Liver (tissue), 8 donors: ENCODE measurements at regions not wholly inside any gene's neighbourhood (a gene's known extent, or its start where the extent isn't known, plus 50 kb on each side); places are given as distances from the start of the nearest gene placed in this dataset.

ENCODE experiments used
- DNase-seq: peaks from one replicate; pipeline ENCODE4 v3.0.0-alpha.2; 2017; ENCODE audit warnings: low spot score
- H3K27ac ChIP-seq, 2 donors: one replicate each; pipeline ENCODE4 v1.7.0; 2013; ENCODE audit warnings: inconsistent platforms in 2 of 2, low read length in 2 of 2, control low read depth in 1 of 2, low read depth in 1 of 2, mild to moderate bottlenecking in 1 of 2
- H3K27me3 ChIP-seq, 4 donors: one replicate each; pipeline versions ENCODE4 v1.6.1 to v1.7.0; 2013; ENCODE audit warnings: low read length in 3 of 4, inconsistent platforms in 1 of 4, mild to moderate bottlenecking in 1 of 4, moderate library complexity in 1 of 4; ENCODE audit not compliant: control insufficient read depth in 4 of 4, insufficient read depth in 4 of 4
- H3K36me3 ChIP-seq, 4 donors: one replicate each; pipeline versions ENCODE4 v1.6.1 to v1.7.0; 2013; ENCODE audit warnings: low read length in 3 of 4, mild to moderate bottlenecking in 3 of 4, low read depth in 1 of 4, moderate library complexity in 1 of 4; ENCODE audit not compliant: control insufficient read depth in 4 of 4, insufficient read depth in 3 of 4
- H3K4me1 ChIP-seq, 4 donors: one replicate each; pipeline versions ENCODE4 v1.6.1 to v1.7.0; 2013; ENCODE audit warnings: low read length in 3 of 4, mild to moderate bottlenecking in 3 of 4, moderate library complexity in 1 of 4; ENCODE audit not compliant: control insufficient read depth in 4 of 4, insufficient read depth in 4 of 4
- H3K4me3 ChIP-seq, 3 donors: one replicate each; pipeline versions ENCODE4 v1.6.1 to v1.7.0; 2013; ENCODE audit warnings: low read length in 3 of 3, control low read depth in 1 of 3, low read depth in 1 of 3, mild to moderate bottlenecking in 1 of 3
- H3K9ac ChIP-seq, 2 donors: one replicate each; pipeline ENCODE4 v1.7.0; 2013; ENCODE audit warnings: low read length in 2 of 2, mild to moderate bottlenecking in 2 of 2, moderate library complexity in 2 of 2, control low read depth in 1 of 2, low read depth in 1 of 2
- H3K9me3 ChIP-seq, 4 donors: one replicate each; pipeline versions ENCODE4 v1.6.1 to v1.7.0; 2013; ENCODE audit warnings: low read length in 3 of 4; ENCODE audit not compliant: control insufficient read depth in 4 of 4
- ATF3 ChIP-seq: IDR thresholded peaks from 2 replicates; pipeline ENCODE4 v1.6.1; 2016; ENCODE audit warnings: antibody characterized with exemption
- CTCF ChIP-seq: fragments of 150-350 bp; IDR thresholded peaks from 2 replicates; pipeline ENCODE4 v1.5.1; 2017; ENCODE audit warnings: improper control_type of control experiment, low read depth, low read length; ENCODE audit not compliant: missing input control
- EGR1 ChIP-seq, 2 donors: IDR thresholded peaks; 2 replicates each; pipeline ENCODE4 v1.6.1; 2016 to 2018; ENCODE audit warnings: antibody characterized with exemption in 2 of 2, low read depth in 2 of 2
- FOXA1 ChIP-seq: IDR thresholded peaks from 2 replicates; pipeline ENCODE4 v1.6.1; 2016; ENCODE audit warnings: antibody characterized with exemption
- FOXA2 ChIP-seq: IDR thresholded peaks from 2 replicates; pipeline ENCODE4 v1.6.1; 2016; ENCODE audit warnings: antibody characterized with exemption
- GABPA ChIP-seq, 2 donors: IDR thresholded peaks in 1 of 2; conservative IDR thresholded peaks in 1 of 2; 2 replicates each; pipeline ENCODE4 v1.6.1; 2016; ENCODE audit warnings: antibody characterized with exemption in 2 of 2, mild to moderate bottlenecking in 1 of 2, moderate library complexity in 1 of 2
- HNF4A ChIP-seq, 2 donors: conservative IDR thresholded peaks; 2 replicates each; pipeline ENCODE4 v1.6.1; 2016; ENCODE audit warnings: antibody characterized with exemption in 2 of 2, mild to moderate bottlenecking in 2 of 2
- HNF4G ChIP-seq: IDR thresholded peaks from 2 replicates; pipeline ENCODE4 v1.6.1; 2016; ENCODE audit warnings: antibody characterized with exemption
- JUND ChIP-seq, 2 donors: IDR thresholded peaks; 2 replicates each; pipeline ENCODE4 v1.6.1; 2016; ENCODE audit warnings: antibody characterized with exemption in 2 of 2
- MAX ChIP-seq: IDR thresholded peaks from 2 replicates; pipeline ENCODE4 v1.6.1; 2016; ENCODE audit warnings: antibody characterized with exemption
- NR2F2 ChIP-seq: IDR thresholded peaks from 2 replicates; pipeline ENCODE4 v1.6.1; 2016; ENCODE audit warnings: antibody characterized with exemption
- RAD21 ChIP-seq, 2 donors: IDR thresholded peaks; 2 replicates each; pipeline ENCODE4 v1.6.1; 2016; ENCODE audit warnings: antibody characterized with exemption in 2 of 2, mild to moderate bottlenecking in 2 of 2
- REST ChIP-seq: IDR thresholded peaks from 2 replicates; pipeline ENCODE4 v1.6.1; 2016; ENCODE audit warnings: antibody characterized with exemption, mild to moderate bottlenecking
- RXRA ChIP-seq, 2 donors: IDR thresholded peaks; 2 replicates each; pipeline ENCODE4 v1.6.1; 2017 to 2018; ENCODE audit warnings: antibody characterized with exemption in 2 of 2, mild to moderate bottlenecking in 1 of 2
- SP1 ChIP-seq: IDR thresholded peaks from 2 replicates; pipeline ENCODE4 v1.6.1; 2018; ENCODE audit warnings: antibody characterized with exemption, mild to moderate bottlenecking
- TAF1 ChIP-seq: conservative IDR thresholded peaks from 2 replicates; pipeline ENCODE4 v1.6.1; 2016; ENCODE audit warnings: antibody characterized with exemption, mild to moderate bottlenecking
- YY1 ChIP-seq: IDR thresholded peaks from 2 replicates; pipeline ENCODE4 v1.6.1; 2016; ENCODE audit warnings: antibody characterized with exemption, mild to moderate bottlenecking
- whole genome bisulfite sequencing: extraction: QIAGEN DNeasy Blood & Tissue Kit; methylation state at CpG from one replicate; pipeline ENCODE4 v1.1.7; 2013; 5-methylcytosine and 5-hydroxymethylcytosine counted together
- TF ChIP-seq, protein P1 (sequence below): IDR thresholded peaks from 2 replicates; pipeline ENCODE4 v1.6.1; 2016; ENCODE audit warnings: antibody characterized with exemption
- donor health status: healthy.
- donor health status: healthy.
- donor health status: healthy.
- donor health status: healthy.
- donor health status: healthy.

DNA sequence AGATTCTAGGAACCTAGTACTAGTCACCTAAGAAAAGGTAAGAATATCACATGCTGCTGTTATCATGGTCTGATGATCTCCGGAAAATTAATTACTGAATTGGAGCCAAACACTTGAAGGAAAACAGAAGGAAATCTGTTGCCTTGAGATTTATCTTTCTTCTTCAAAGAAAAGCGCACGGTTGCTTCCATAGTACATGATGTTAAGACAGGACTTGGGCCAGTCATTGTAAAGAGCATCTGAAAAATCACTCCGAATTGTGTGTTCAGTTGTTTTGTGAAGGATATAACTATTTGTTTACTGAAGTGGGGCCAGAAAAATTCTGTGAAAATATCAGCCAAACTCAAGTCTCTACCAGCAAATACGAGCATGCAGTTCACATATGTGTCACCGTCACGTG, 134.9 kb upstream of the FOXN3 start:
- no peak overlapping the region for H3K9ac ChIP-seq
- WGBS: 93% methylated on average over 7 of the region's 7 CpGs
- no peak for TF ChIP-seq EGR1 (IDR thresholded peaks at IDR 0.05; ENCODE audit: low read depth in 2 of 2)
- TF ChIP-seq ATF3: no peak
- TF ChIP-seq CTCF: no peak
- TF ChIP-seq FOXA2: no peak
- no peak for TF ChIP-seq RAD21 (IDR thresholded peaks at IDR 0.05)
- TF ChIP-seq JUND (IDR thresholded peaks at IDR 0.05): no peak
- TF ChIP-seq RXRA (IDR thresholded peaks at IDR 0.05): no peak
- no peak for TF ChIP-seq TAF1
- TF ChIP-seq GABPA (IDR thresholded peaks at IDR 0.05 in 1 of 2, conservative IDR thresholded peaks at IDR 0.05 in 1 of 2): no peak
- TF ChIP-seq HNF4G: no peak
- no peaks in the 10 kb centered on the region for H3K4me1 ChIP-seq
- no peak overlapping the region for H3K4me3 ChIP-seq
- peaks cover 0 to 3% (median 0%) of the 10 kb centered on the region in 4 donors for H3K36me3 ChIP-seq
- no peaks in the 10 kb centered on the region for H3K27me3 ChIP-seq
- no peak for DNase-seq
- no peak overlapping the region for H3K27ac ChIP-seq
- no peaks in the 10 kb centered on the region for H3K9me3 ChIP-seq

- DNase-seq: no peak
- H3K4me1 ChIP-seq: no peaks in the 10 kb centered on the region
- no peaks in the 10 kb centered on the region for H3K9me3 ChIP-seq
- H3K27me3 ChIP-seq: no peaks in the 10 kb centered on the region
- TF ChIP-seq FOXA1: no peak
- no peak for TF ChIP-seq SP1
- TF ChIP-seq TAF1: no peak
- no peak for TF ChIP-seq EGR1 (IDR thresholded peaks at IDR 0.05; ENCODE audit: low read depth in 2 of 2)
- TF ChIP-seq REST: no peak
- TF ChIP-seq GABPA (IDR thresholded peaks at IDR 0.05 in 1 of 2, conservative IDR thresholded peaks at IDR 0.05 in 1 of 2): no peak
- TF ChIP-seq JUND (IDR thresholded peaks at IDR 0.05): no peak
- TF ChIP-seq YY1: no peak
- TF ChIP-seq RXRA (IDR thresholded peaks at IDR 0.05): no peak
- no peak for TF ChIP-seq ATF3
- TF ChIP-seq CTCF: no peak
- TF ChIP-seq RAD21 (IDR thresholded peaks at IDR 0.05): no peak
- TF ChIP-seq MAX: no peak
- TF ChIP-seq, protein P1, sequence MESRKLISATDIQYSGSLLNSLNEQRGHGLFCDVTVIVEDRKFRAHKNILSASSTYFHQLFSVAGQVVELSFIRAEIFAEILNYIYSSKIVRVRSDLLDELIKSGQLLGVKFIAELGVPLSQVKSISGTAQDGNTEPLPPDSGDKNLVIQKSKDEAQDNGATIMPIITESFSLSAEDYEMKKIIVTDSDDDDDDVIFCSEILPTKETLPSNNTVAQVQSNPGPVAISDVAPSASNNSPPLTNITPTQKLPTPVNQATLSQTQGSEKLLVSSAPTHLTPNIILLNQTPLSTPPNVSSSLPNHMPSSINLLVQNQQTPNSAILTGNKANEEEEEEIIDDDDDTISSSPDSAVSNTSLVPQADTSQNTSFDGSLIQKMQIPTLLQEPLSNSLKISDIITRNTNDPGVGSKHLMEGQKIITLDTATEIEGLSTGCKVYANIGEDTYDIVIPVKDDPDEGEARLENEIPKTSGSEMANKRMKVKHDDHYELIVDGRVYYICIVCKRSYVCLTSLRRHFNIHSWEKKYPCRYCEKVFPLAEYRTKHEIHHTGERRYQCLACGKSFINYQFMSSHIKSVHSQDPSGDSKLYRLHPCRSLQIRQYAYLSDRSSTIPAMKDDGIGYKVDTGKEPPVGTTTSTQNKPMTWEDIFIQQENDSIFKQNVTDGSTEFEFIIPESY: no peak
- no peak for TF ChIP-seq HNF4A (conservative IDR thresholded peaks at IDR 0.05)
- TF ChIP-seq HNF4G: no peak
- TF ChIP-seq FOXA2: no peak
- no peak for TF ChIP-seq NR2F2
- H3K9ac ChIP-seq: no peak overlapping the region
- H3K27ac ChIP-seq: no peak overlapping the region
- WGBS: 81% methylated on average over 6 of the region's 6 CpGs
- H3K36me3 ChIP-seq: peaks cover 0 to 3% (median 0%) of the 10 kb centered on the region in 4 donors
- H3K4me3 ChIP-seq: no peak overlapping the region
These were observed 134.4 kb upstream of the FOXN3 start for GRCh38 chr14:89551432-89551831.
